ENCODE measurements at regions not wholly inside any gene's neighbourhood (a gene's known extent, or its start where the extent isn't known, plus 50 kb on each side); places are given as distances from the start of the nearest gene placed in this dataset.

- H3K9me3 ChIP-seq, result peaks cover 0 to 5% of the 10 kb centered on the region in 2 donors
These were observed 102.7 kb upstream of the ID4 start for GRCh38 chr6:19734519-19734918.

DNA sequence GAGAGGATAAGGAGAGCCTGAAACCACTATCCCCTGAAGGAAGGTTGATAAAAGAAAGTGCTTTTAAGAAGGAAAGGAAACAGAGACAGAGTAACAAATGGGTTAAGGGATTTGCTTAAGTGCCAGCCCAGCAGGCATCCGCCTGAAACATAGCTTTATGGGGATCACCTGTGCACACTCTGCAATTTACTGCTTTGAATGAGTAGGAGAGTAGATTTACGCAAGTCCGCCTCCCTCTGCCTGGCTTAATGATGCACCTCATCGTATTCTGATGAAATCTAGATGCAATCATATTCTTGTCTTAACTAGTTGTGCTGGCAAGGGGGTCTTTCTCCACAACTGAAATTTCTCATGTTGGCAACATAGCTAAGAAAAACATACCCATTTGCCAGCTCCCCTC lies 101.1 kb upstream of the ID4 start:
- Histone ChIP-seq H3K4me1 (peaks cover 0 to 2% of the 10 kb centered on the region in 2 donors), H3K36me3 (no peaks in the 10 kb centered on the region), H3K4me3 (no peak overlapping the region), H3K27ac (no peak overlapping the region), H3K27me3 (no peaks in the 10 kb centered on the region), H3K9me3 (no peaks in the 10 kb centered on the region)
- TF ChIP-seq CTCF (IDR thresholded peaks at IDR 0.05), result no peak
- DNase-seq (ENCODE audit: low spot score in 2 of 2), result no peak
- intact Hi-C loops (cut with DNase I), result no loop called here

More at GRCh38 chr6:19734519-19734918, 102.7 kb upstream of the ID4 start:
- Histone ChIP-seq H3K27ac (no peak overlapping the region), H3K4me1 (peaks cover 0 to 2% of the 10 kb centered on the region in 2 donors), H3K27me3 (no peaks in the 10 kb centered on the region), H3K4me3 (no peak overlapping the region), H3K36me3 (no peaks in the 10 kb centered on the region)
- intact Hi-C loops (cut with DNase I), result no loop called here
- no peak for DNase-seq (ENCODE audit: low spot score in 2 of 2)
- no peak for TF ChIP-seq CTCF (IDR thresholded peaks at IDR 0.05)

DNA sequence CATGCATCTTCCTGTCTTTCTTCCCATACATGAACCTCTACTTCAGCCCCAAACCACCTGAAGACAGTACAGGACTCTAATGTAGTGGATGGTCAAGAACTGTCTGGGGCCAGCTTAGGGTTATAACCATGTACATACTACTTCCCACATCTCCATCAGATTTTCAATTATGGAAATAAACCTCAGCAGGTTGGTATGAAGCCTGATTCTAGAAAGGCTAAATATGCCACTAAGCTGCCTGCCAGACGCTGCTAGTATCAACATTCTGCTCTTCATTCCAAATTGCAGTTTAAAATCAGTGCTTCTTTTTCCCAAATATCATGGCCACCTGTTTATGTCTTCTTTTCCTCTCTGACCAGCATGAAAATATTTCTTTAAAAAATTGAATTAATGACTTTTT lies 99.2 kb upstream of the ID4 start:
- Histone ChIP-seq H3K4me3 (no peak overlapping the region), H3K4me1 (peaks cover 0 to 2% of the 10 kb centered on the region in 2 donors), H3K36me3 (no peaks in the 10 kb centered on the region), H3K9me3 (no peaks in the 10 kb centered on the region), H3K27ac (peak overlapping the region; percentile 68 to 79), H3K27me3 (no peaks in the 10 kb centered on the region)
- no peak for DNase-seq (ENCODE audit: low spot score in 2 of 2)
- intact Hi-C loops (cut with DNase I), result no loop called here
- TF ChIP-seq CTCF (IDR thresholded peaks at IDR 0.05), result no peak

GRCh38 chr6:19749722-19750121 lies 87.4 kb upstream of the ID4 start:
- Histone ChIP-seq H3K4me1 (no peaks in the 10 kb centered on the region), H3K4me3 (no peak overlapping the region), H3K9me3 (no peaks in the 10 kb centered on the region), H3K36me3 (no peaks in the 10 kb centered on the region), H3K27ac (no peak overlapping the region), H3K27me3 (no peaks in the 10 kb centered on the region)
- intact Hi-C loops (cut with DNase I), result no loop called here
- no peak for TF ChIP-seq CTCF (IDR thresholded peaks at IDR 0.05)
- no peak for DNase-seq (ENCODE audit: low spot score in 2 of 2)

GRCh38 chr6:19752746-19753145 lies 84.4 kb upstream of the ID4 start:
- H3K36me3 ChIP-seq, result no peaks in the 10 kb centered on the region
- H3K4me1 ChIP-seq, result no peaks in the 10 kb centered on the region
- no peaks in the 10 kb centered on the region for H3K27me3 ChIP-seq
- no peak for DNase-seq (ENCODE audit: low spot score in 2 of 2)
- TF ChIP-seq CTCF (IDR thresholded peaks at IDR 0.05), result no peak
- intact Hi-C loops (cut with DNase I), result no loop called here
- no peak overlapping the region for H3K4me3 ChIP-seq
- no peak overlapping the region for H3K27ac ChIP-seq
- no peaks in the 10 kb centered on the region for H3K9me3 ChIP-seq

DNA sequence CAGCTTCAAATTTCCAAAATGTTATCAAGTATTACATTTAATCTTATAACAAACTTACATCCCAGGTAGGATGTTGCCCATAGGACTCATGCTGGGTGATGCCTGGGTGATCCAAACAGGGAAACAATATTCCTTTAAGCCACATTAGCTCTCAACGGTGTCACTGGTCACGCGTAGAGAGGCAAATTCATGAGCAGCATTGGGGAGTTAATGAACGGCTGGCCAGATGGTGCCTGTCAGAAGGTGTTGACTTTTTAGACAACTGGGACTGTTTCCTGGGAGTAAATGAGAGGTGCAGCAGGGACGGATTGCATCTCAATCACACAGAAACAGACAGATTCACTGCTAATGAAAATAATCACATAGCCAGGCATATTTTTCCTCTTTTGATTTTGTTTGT lies 83.3 kb upstream of the ID4 start:
- DNase-seq (ENCODE audit: low spot score in 2 of 2), result no peak
- Histone ChIP-seq H3K4me1 (no peaks in the 10 kb centered on the region), H3K9me3 (no peaks in the 10 kb centered on the region), H3K27ac (no peak overlapping the region), H3K27me3 (no peaks in the 10 kb centered on the region), H3K36me3 (no peaks in the 10 kb centered on the region), H3K4me3 (no peak overlapping the region)
- intact Hi-C loops (cut with DNase I), result no loop called here
- no peak for TF ChIP-seq CTCF (IDR thresholded peaks at IDR 0.05)

Data from ascending aorta (tissue), 2 donors.